ENCODE measurements at regions not wholly inside any gene's neighbourhood (a gene's known extent, or its start where the extent isn't known, plus 50 kb on each side); places are given as distances from the start of the nearest gene placed in this dataset.

- no peak for TF ChIP-seq TAF1 (IDR thresholded peaks at IDR 0.05; ENCODE audit: low read depth, low read length)
- no peak for TF ChIP-seq CREB1 (IDR thresholded peaks at IDR 0.05)
- no peak for TF ChIP-seq NANOG (IDR thresholded peaks at IDR 0.05; ENCODE audit: insufficient read depth, low read depth, low read length, poor library complexity, severe bottlenecking)
- TF ChIP-seq CEBPB (IDR thresholded peaks at IDR 0.05; ENCODE audit: low read depth, low read length) = no peak
- TF ChIP-seq TBP (IDR thresholded peaks at IDR 0.05; ENCODE audit: low read depth, low read length) = no peak
- no peak for TF ChIP-seq KDM1A (IDR thresholded peaks at IDR 0.05; ENCODE audit: borderline replicate concordance, low read length)
- TF ChIP-seq EGR1 (IDR thresholded peaks at IDR 0.05; ENCODE audit: borderline replicate concordance, low read depth, low read length) = no peak
Measured at GRCh38 chr7:34406848-34407530, 251.0 kb upstream of the NPSR1 start (continued).

Measured in H1 (cell line).